NOMO-1 treated with dmso at 0.1 percent for 144 hours (cell line): ENCODE measurements at regions not wholly inside any gene's neighbourhood (a gene's known extent, or its start where the extent isn't known, plus 50 kb on each side); places are given as distances from the start of the nearest gene placed in this dataset.

Source experiments
- DNase-seq: peaks from one replicate; lab custom pipeline; 2025; ENCODE audit not compliant: unreplicated experiment; lab: John Stamatoyannopoulos, UW

- DNase-seq, result no peak
Observed at GRCh38 chrX:44042751-44043150, 69.6 kb upstream of the NDP start.

GRCh38 chrX:44042116-44042515, 68.9 kb upstream of the NDP start:
- no peak for DNase-seq

DNA sequence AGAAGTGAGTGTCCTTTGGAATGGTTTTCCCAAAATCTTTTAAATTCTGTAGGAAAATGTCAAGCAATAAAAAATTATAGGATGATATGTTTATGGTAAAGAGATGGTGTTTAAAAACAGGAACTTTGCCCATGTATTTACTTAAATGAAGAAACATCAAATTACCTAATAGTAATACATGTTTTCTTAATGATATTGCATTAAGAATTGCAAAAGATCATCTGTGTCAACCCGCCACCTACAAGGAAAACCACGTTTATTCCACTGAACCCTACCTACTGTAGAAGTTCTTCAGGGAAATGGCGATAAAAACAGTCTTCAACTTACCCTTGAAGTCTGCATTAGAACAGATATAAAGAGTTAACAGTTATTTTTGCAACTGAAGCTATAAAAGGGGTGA, 67.2 kb upstream of the NDP start:
- no peak for DNase-seq

- DNase-seq, result no peak
Observed at GRCh38 chrX:44039556-44039955, 66.4 kb upstream of the NDP start.

DNA sequence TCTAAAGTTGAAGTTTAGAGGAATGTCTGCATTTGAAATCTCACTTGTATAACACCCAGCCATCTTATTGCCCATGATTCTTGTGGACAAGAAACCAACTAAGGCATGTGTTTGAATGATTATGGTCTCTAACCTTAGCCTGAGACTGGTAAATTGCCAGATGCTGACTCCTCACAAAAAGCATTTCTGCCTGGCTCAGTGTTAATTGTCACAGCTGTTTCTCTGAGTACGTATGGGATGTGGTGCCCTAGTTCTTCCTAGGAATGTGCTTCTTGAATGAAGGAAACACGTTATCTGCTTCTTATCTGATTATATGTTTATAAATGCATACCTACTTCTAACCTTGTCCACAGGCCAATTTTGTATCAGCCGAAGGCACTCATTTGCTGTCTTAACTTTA, 63.1 kb upstream of the NDP start:
- no peak for DNase-seq

DNA sequence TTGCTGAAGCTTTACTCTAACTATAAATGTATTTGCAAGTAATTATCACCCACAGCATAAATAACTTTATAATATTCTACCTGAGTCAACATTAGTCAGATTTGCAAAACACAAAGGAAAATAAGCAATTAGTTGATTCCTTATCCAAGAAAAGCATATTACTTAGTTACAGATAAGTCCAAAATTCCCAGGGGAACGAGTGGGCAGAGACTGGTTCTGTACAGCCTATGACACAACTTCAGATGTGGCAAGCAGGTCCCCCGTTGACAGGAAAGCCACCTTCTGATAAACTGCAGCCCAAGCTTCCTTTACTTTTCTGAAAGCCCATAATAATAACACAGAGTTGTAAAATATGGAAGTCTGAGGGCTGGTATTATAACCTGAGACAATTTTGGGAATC, 62.4 kb upstream of the NDP start:
- DNase-seq, result no peak

DNA sequence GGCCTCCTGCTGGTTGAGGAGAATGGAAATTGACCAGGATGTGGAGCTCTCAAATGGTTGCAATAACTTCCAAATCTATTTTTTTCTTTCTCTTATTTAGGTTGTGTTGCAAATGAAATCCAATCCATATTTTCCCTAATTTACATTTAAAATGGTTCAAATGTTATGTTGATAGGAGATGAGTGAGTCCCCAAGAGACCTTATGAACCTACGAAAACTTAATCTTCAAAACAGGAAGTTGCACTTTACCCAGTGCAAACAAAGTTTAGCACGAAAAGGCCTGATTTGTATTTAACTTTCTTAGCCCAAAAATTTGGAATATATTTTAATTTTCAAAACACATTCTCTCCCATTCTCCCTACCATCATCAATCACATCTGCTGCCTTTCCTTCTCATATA, 59.3 kb upstream of the NDP start:
- DNase-seq, result no peak

DNA sequence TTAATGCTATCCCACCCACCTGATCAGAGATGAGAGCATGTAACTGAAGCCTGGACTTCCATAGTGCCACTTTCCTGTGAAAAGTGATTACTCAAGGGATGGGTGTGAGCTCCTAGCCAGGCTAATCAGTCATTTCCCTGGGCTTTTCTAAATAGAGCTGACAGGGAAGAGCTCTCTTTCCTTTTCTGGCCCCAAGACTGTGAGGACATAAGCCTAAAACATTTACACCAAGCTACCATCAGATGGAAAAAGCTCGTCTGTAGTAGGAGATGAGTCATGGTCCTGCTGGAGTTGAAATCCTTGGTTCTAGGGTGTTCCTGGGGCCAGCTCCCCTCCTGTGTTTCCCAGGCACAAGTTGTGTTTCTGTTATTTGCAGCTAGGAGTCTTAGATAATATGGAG, 52.4 kb upstream of the NDP start:
- DNase-seq, result no peak
